CD4-positive, alpha-beta T cell treated with Interleukin-10 for 1 hour (primary cell): ENCODE measurements at regions not wholly inside any gene's neighbourhood (a gene's known extent, or its start where the extent isn't known, plus 50 kb on each side); places are given as distances from the start of the nearest gene placed in this dataset.
"Not testable (repeated sequence)": the region's sequence is repeated elsewhere in the genome, so short reads cannot be mapped to it uniquely, and the experiment has no call there.

Source experiments
- DNase-seq: peaks from one replicate; pipeline ENCODE4 v3.0.0-alpha.2; 2020

DNA sequence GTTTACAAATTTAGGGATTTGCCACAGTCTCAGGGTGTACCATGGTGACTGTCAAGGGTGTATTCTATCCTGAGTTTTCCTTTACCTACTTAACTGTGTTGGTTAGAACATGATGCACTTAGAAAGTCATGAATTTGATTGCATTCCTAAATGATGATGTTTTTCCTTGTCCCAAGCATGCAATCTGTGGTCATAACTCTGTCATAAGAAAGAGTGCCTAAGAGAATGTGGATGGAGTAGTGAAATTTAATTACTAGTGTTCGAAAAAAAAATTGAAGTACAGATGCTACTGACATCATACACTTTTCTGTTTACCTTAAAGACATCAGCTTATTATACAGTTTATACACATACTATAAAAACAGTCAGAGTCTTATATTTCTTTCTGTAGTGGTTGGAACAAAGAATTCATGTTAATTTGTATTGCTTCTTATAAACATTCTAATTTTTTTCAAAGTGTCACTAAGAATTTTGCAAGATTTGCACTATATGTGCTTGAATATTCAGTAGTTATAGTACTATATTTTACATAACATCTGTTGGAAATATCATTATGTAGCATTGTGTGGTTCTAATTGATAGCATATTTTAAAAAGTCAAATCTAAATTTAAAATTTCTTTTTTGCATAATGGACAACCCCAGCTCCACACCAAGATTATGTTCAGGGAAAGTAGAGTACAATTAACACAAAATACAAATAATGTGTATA, 231.3 kb upstream of the KCNMB2 start:
- no peak for DNase-seq

DNA sequence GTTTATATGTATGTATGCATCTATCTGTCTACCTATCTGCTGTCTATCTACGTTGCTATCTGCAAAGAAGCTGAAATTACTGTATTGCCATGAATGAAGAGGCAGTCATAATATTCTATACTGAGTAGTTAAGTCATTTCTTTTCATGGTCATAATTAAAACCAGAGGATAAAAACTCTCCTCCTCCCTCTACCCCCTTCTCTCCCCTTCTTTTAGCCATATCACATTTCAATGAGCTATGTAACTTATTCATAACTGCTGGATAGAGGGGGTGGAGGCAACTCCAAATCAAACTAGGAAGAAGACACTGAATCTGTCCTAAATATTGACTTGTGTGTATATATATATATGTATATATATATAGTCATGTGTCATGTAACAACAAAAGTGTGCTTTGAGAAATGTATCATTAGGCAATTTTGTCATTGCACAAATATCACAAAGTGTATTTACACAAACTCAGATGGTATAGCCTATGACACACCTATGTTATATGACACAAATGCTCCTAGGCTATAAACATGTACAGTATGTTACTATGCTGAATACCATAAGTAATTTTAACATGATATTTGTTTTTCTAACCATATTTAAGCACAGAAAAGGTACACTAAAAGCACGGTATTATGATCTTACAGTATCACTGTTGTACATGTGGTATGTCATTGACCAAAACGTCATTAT, 229.7 kb upstream of the KCNMB2 start:
- no peak for DNase-seq

DNA sequence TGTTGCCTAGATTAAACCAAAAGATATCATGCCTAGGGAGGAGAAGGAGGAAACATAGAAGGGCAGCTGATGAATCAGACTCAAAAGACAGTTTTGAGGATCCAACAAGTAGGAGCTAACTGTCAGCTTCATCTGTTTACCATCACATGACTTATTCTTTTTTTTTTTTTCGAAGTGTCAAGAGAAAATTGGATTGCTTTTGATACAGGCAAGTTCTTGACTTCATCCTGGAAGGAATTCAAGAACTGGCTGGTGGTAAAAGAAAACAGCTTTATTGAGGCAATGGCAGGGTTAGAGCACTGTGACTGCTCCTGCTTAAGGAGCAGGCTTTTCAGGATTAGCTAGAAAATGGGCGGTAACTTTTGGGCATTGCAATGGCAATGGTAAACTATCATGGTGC, 227.5 kb upstream of the KCNMB2 start:
- no peak for DNase-seq

DNA sequence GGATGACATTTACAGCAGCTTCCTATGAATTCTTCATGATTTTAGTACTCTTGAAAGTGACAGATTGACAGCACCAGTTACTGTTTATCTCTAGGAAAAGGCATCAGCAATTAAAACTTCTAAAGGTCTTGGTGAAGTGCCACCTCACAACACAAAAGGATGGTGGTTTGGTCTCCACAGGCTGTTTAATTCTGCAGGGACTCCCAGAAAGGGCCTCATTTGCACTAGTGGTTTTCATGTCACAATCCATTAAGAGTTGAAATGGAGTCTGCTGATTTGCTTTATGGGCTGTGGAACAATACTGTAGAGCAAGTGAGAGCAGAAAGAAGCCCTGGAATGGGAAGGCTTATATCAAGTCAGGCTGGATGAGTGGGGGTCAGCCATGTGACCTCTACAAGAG, 225.3 kb upstream of the KCNMB2 start:
- no peak for DNase-seq

DNA sequence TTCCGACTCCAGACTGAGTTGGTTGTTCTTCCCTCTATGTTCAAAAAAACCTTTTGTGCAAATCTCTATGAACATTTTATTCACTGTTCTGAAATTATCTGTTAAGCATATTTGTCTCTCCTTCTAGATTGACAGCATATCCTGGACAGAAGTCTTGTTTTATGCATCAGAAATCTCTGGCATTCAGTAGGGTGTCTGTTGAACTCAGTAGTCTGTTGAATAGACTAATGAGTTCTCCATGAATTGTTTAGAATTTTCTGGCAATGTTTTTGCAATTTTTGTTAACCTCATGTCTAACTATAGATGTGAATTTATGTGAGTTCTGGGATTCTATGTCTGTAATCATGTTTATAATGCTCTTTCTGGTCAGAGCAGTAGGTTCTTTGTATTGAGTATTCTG, 222.5 kb upstream of the KCNMB2 start:
- DNase-seq: no peak

DNA sequence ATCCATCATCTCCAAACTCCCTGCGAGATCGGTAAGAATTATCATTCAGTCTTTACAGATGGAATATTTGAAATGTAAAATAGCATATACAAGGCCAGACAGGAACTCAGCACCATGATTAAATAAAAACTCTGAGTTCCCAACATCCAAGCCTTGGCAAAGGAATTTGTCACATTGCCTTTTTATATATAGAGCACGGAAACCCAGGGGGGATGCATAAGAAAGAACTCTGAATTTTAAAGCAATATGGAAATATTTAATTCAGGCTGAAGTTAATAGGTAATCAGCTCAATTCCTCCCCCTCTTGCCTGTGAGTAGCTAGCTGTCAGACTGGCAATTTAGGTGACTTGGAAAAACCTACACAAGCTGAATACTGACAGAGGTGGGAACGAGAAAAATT, 217.9 kb upstream of the KCNMB2 start:
- DNase-seq: no peak

DNA sequence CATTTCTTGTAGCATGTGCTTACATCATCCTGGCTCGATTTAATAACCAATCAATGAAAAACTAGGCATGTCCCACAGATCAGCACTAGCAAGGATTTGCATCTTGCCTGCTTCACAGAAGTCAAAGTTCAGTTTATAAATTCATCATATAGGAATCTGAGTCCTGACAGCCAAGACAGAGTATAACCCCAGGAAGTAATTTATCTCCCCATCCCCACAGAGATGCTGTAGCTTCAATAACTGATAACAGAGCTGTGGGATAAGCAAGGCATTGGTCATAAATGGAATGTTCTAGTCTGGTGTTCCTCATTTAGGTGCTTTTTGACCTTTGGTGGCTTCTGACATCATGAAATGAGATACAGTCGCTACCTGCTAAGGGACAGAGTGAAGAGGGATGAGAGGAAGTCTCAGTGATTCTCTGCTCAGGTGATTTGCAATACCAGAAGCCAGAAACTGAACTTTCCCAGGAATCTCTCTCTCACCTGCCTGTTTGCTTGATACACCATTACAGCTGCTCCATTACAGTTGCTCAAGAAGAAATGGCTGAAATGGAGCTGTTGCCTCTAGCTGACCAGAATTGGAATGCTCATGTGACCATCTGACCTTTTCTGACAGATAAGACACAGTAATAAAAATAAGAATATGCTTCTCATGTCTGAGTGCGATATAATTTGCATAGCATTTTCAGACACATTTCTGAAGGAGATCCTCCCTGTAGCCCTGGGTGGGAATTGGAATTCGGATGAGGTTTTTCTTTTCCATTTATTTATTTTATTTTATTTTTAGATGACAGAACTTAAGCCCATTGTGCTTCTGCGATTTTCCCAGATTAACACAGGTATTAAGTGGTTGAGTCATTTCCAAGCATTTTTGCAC, 217.1 kb upstream of the KCNMB2 start:
- DNase-seq: no peak

DNA sequence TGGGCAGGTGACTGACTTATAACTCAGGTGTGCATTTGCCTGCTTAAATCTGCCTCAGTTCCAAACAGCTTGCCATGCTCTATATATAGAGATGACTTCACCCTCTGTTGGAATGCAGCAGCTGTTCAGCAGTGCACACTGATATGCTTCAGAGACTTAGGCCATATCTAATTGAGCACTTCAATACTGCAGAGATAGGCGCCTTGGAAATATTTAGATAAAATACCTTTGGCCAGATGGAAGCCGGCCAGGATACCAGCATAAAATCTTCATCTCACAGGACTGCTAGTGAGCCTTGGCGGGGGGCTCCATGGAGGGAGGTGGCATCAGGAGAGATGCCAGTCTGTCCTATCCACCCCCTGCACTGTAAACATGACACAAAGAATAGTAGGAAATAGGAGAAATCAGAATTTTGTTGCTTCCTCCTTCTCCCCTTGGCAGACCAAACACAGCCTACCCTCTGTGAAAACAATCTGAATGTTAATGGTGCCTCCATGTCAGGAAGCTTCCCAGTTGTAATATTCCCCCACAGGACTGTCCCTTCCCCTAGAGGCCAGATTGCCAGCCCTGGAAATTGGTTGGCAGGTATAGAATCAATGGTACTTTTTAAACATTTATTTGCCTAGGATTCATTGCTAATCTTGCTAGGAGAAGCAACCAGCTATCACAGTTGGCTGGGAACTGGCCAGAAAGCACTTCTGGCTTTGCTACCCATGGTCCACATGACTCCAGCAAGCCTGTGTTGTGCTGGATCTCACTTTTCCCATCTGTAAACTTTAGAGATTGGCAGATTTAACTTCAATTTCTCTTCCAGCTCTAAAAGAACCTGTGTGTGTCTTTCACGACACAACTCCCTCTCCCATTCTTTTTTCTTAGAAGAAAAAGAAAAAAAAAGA, 215.5 kb upstream of the KCNMB2 start:
- no peak for DNase-seq

DNA sequence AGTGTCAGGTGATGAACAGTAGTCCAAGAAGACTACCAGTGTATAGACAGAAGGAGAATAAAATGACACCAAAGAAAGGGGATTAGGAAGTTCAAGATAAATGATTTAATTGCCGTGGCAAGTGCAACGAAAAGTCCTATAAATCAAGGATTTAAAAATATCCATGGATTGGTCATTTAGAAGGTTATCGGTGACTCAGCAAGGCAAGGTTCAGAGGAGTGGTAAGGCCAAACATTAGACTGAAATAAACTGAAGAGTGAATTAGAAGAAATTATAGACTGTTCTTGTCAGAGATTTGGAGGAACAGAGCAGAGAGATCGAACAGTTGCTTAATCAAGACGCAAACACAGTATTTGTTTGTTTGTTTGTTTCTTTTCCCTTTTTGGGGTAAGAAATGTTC, 211.9 kb upstream of the KCNMB2 start:
- DNase-seq: no peak

DNA sequence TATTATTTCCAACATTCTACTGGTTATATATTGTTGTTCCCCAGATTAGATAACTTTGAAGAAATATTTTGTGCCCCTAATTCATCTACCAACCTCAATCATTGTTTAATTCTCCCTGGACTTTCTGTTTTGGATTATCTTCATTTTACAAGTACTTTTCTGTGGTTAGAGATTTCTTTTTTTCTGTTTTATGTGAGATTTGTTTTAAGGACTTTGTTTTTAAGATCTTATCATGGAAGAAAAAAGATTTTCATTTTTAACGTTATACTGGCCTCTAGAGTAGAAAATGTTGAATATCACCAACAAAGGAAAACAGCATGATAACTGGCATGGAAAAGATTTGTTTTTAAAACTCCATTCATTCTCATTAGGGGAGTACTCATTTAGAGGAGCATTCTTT, 210.9 kb upstream of the KCNMB2 start:
- DNase-seq: no peak

DNA sequence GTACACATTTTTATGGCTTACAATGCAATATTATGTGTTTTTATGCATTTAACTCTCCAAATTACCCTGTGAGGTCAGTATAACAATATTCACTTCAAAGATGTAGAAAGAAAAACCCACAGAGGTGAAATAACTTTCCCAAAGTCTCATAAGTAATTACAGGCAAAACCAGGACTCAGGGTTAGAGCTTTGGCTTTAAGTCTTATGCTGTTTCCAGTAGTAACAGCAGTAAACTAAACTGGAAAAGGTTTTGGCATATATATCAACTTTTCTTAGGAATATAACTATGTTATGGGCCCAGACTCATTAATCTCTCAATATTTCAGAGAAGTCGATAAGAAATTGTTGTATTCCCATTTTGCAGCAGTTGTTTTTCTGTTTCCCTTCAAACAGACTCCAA, 206.3 kb upstream of the KCNMB2 start:
- no peak for DNase-seq

DNA sequence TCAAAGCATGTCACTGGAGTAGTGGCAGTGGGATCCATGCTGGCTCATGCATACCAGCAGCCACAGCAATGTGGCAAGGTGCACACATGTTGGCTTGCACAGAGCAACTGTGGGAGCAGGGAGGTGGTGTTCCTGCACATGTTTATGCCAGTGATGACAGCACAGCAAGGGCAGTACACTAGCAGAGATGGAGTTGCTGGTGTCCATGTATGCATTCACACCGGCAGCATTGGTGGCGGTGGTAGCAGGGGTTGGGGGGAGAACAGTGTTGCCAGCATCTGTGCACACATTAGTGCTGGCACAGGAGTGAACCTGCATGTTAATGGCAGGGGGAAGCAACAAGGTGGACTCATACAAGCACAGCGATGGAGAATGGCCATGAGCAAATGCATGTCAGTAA, 202.0 kb upstream of the KCNMB2 start:
- DNase-seq: no peak

DNA sequence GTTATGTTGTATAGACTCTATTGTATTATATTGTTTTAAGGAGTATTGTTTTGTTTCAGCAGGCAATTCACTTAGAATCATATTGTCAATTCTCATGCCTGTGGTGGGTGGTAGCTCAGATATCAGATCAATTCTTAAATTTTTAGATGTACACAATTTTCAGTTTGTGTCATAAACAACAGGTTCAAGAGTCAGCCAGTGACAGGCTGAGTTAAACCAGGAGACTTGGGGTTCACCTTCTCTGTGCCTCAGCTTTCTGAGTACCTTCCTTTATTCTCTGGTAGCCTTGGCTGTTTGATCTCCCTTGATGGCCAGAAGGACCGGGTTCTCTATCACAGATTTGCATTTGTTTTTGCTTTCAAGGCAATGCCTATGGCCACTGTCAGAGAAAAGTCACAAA, 199.9 kb upstream of the KCNMB2 start:
- no peak for DNase-seq

DNA sequence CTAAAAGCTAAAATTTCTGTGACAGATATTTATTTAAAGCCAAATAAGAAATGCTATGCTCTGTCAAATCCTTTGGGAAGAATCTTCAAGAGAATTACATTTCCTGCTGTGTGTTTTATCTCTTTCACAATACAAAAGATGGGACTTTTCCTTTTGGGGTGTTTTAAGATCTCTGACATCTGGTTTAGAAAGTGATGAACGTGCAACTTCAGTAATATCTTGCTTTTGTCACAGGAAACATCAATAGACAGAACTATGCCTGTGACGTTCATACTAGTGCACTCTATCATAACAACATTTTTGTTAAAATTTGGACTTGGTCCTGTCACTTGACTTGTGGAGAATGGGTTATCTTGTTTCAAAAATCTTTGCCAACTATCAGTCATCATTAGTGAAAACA, 195.7 kb upstream of the KCNMB2 start:
- DNase-seq: no peak

DNA sequence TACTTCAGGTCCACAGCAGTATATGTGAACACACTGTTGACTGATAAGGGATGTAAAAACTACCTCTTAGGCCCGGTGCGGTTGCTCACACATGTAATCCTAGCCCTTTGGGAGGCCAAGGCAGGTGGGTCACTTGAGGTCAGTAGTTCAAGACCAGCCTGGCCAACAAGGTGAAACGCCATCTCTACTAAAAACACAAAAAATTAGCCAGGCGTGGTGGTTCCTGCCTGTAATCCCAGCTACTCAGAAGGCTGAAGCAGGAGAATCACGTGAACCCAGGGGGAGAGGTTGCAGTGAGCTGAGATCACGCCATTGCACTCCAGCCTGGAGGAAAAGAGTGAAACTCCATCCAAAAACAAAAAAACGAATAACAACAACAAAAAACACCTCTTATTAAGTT, 194.6 kb upstream of the KCNMB2 start:
- DNase-seq: no peak

DNA sequence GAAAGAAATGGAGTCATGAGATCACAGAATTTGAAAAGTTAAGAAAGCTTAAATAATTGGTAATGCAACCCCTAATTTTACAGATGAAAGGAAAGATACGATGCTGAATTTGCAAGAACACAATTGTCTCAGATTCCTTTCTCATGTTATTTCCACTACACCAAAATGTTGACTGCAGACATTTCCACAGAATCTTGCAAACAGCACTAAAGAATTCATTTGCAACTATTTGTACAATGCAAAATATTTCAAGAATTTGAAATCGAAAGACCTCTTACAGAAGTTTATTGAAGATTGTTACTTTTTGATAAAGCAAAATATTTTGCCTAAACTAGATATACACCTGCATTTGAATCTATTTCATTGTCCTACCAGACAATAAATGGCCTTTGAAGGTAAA, 194.1 kb upstream of the KCNMB2 start:
- no peak for DNase-seq

DNA sequence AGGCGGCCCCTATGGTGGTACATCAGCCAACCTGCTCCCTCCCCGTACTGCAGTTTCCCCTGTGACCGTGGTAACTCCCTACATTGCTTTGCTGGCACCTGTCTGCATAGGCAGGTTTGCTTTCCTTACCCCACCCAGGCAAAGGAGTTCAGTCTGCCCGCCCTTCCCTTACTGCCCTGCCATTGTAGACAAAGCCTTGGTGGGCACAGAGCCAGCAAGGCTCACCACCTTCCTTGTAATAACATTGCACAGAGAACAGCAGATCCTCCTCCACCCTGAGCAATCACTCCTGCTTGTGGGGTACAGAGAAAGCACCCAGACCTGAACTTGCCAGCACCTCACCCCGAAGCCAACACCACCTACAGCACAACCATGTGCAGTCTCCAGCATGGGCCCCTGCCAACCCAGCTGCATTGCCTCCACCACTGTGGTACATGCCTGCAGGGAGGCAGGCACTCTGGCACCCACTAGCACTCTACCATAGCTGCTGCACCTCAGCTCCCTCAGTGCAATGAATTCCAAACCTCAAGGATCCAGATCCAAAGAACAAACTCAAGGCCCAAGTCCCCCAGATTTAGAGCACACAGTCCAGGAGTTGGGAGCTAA, 192.7 kb upstream of the KCNMB2 start:
- DNase-seq: no peak

DNA sequence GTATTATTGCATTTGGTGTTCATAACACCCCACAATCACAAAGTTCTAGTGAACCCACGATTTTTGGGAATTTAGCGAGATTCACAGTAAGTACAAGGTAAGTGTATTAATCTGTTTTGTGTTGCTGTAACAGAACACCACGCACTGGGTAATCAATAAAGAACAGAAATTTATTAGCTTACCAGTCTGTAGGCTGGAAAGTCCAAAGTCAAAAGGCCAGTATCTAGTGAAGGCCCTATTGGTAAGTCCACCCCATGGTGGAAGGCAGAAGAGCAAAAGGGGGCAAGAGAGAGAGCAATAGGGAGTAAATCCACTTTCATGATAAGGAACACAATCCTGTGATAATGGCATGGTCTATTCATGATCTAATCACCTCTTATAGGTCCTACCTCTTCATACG, 190.3 kb upstream of the KCNMB2 start:
- no peak for DNase-seq

DNA sequence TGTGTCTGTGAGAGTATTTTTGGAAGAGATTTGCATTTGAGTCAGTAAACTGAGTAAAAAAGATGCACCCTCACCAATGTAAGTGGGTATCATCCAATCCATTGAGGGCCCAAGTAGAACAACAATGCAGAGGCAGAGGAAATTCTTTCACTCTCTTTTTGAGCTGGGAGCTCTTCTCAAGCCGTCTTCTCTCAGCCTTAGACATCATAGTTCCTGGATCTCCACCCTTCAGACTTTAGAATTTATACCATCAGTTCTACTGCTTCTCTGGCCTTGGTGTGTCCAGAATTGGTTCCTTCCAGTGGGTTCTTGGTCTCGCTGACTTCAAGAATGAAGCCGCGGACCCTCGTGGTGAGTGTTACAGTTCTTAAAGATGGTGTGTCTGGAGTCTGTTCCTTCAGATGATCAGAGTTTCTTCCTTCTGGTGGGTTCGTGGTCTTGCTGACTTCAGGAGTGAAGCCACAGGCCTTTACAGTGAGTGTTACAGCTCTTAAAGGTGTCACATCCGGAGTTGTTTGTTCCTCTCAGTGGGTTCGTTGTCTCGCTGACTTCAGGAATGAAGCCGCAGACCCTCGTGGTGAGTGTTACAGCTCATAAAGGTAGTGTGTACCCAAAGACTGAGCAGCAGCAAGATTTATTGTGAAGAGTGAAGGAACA, 187.5 kb upstream of the KCNMB2 start:
- DNase-seq: peak; percentile 24

DNA sequence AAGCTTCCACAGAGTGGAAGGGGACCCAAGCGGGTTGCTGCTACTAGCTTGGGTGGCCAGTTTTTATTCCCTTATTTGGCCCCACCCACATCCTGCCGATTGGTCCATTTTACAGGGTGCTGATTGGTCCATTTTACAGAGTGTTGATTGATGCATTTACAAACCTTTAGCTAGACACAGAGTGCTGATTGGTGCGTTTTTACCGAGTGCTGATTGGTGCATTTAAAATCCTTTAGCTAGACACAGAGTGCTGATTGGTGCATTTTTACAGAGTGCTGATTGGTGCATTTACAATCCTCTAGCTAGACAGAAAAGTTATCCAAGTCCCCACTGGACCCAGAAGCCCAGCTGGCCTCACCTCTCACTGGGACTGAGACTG, 187.0 kb upstream of the KCNMB2 start:
- not testable (repeated sequence) for DNase-seq

DNA sequence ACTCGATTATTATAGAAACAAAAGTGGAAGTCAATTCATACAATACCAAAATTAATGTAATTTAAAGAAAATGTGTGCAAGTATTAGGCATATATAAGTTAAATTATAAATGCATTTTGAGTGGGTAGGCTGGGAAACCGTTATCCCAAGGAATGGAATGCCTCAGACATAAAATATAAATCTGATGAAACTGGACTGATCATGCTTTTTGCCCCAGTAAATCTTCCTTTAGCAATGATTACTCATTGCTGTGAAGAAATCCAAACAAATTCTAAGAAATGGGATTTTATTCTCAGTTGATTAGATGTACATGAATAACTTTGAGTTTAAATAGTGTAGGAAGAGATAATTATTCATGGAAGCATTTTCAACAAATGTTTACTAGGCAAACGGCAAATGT, 185.5 kb upstream of the KCNMB2 start:
- no peak for DNase-seq
